H9 (cell line): ENCODE measurements at regions not wholly inside any gene's neighbourhood (a gene's known extent, or its start where the extent isn't known, plus 50 kb on each side); places are given as distances from the start of the nearest gene placed in this dataset.

ENCODE experiments used
- DNase-seq: peaks from one replicate; pipeline ENCODE4 v3.0.0-alpha.2; 2017
- H2AFZ ChIP-seq: one replicate; pipeline ENCODE4 v1.6.1; 2013; ENCODE audit warnings: mild to moderate bottlenecking, low read length, control low read depth, moderate library complexity
- H2AK5ac ChIP-seq: 2 replicates; pipeline ENCODE4 v1.6.1; 2013; ENCODE audit warnings: low read length, control low read depth, mixed read lengths; ENCODE audit not compliant: insufficient read length
- H2BK120ac ChIP-seq: one replicate; pipeline ENCODE4 v1.6.1; 2013; ENCODE audit warnings: low read depth, mild to moderate bottlenecking, low read length, control low read depth, inconsistent platforms; ENCODE audit not compliant: poor library complexity, severe bottlenecking
- H2BK12ac ChIP-seq: 2 replicates; pipeline ENCODE4 v1.6.1; 2013; ENCODE audit warnings: low read length, control low read depth, mixed read lengths, low read depth; ENCODE audit not compliant: insufficient read length
- H2BK15ac ChIP-seq: 2 replicates; pipeline ENCODE4 v1.6.1; 2013; ENCODE audit warnings: low read depth, low read length, control low read depth
- H2BK20ac ChIP-seq: one replicate; pipeline ENCODE4 v1.6.1; 2013; ENCODE audit warnings: low read depth, mild to moderate bottlenecking, low read length, control low read depth, inconsistent platforms; ENCODE audit not compliant: poor library complexity, severe bottlenecking
- H2BK5ac ChIP-seq: 2 replicates; pipeline ENCODE4 v1.6.1; 2013; ENCODE audit warnings: low read length, control low read depth, mixed read lengths; ENCODE audit not compliant: insufficient read length
- H3K14ac ChIP-seq: 2 replicates; pipeline ENCODE4 v1.6.1; 2013; ENCODE audit warnings: low read length, control low read depth; ENCODE audit not compliant: insufficient read depth
- H3K18ac ChIP-seq: 2 replicates; pipeline ENCODE4 v1.6.1; 2013; ENCODE audit warnings: low read depth, mild to moderate bottlenecking, mixed read lengths, low read length, control low read depth; ENCODE audit not compliant: insufficient read length
- H3K23ac ChIP-seq: 2 replicates; pipeline ENCODE4 v1.6.1; 2013; ENCODE audit warnings: low read length, control low read depth, mixed read lengths, low read depth; ENCODE audit not compliant: insufficient read length
- H3K23me2 ChIP-seq: 2 replicates; pipeline ENCODE4 v1.6.1; 2013; ENCODE audit warnings: low read depth, mild to moderate bottlenecking, mixed read lengths, low read length, control low read depth; ENCODE audit not compliant: insufficient read length, poor library complexity, severe bottlenecking
- H3K27ac ChIP-seq: 2 replicates; pipeline ENCODE4 v1.5.1; 2013; ENCODE audit warnings: low read length, control low read depth, mixed read lengths, low read depth; ENCODE audit not compliant: insufficient read length
- H3K27me3 ChIP-seq: 2 replicates; pipeline ENCODE4 v1.6.1; 2013; ENCODE audit warnings: low read length, control low read depth, inconsistent platforms; ENCODE audit not compliant: insufficient read depth
- H3K4ac ChIP-seq: 2 replicates; pipeline ENCODE4 v1.6.1; 2013; ENCODE audit warnings: low read depth, mild to moderate bottlenecking, control low read depth, inconsistent platforms, low read length, moderate library complexity
- H3K4me1 ChIP-seq: 2 replicates; pipeline ENCODE4 v1.6.1; 2013; ENCODE audit warnings: low read length, control low read depth, inconsistent platforms; ENCODE audit not compliant: insufficient read depth
- H3K4me2 ChIP-seq: 2 replicates; pipeline ENCODE4 v1.6.1; 2013; ENCODE audit warnings: low read length, control low read depth, mixed read lengths; ENCODE audit not compliant: insufficient read length, insufficient read depth
- H3K56ac ChIP-seq: 2 replicates; pipeline ENCODE4 v1.6.1; 2013; ENCODE audit warnings: low read depth, mild to moderate bottlenecking, mixed read lengths, low read length, control low read depth; ENCODE audit not compliant: insufficient read length
- H3K79me1 ChIP-seq: 2 replicates; pipeline ENCODE4 v1.6.1; 2013; ENCODE audit warnings: low read depth, mild to moderate bottlenecking, moderate library complexity, low read length, control low read depth, inconsistent platforms; ENCODE audit not compliant: insufficient read depth, poor library complexity, severe bottlenecking
- H3K79me2 ChIP-seq: 2 replicates; pipeline ENCODE4 v1.6.1; 2013; ENCODE audit warnings: low read length, control low read depth, inconsistent platforms; ENCODE audit not compliant: insufficient read depth
- H3K9ac ChIP-seq: 2 replicates; pipeline ENCODE4 v1.6.1; 2013; ENCODE audit warnings: low read length, control low read depth, mixed read lengths; ENCODE audit not compliant: insufficient read length; ENCODE audit errors: extremely low read depth
- H3K9me3 ChIP-seq: one replicate; pipeline ENCODE4 v1.6.1; 2013; ENCODE audit warnings: low read depth, low read length, inconsistent platforms; ENCODE audit not compliant: control insufficient read depth
- H3T11ph ChIP-seq: one replicate; pipeline ENCODE4 v1.6.1; 2013; ENCODE audit warnings: mild to moderate bottlenecking, low read length, control low read depth, inconsistent platforms
- H4K20me1 ChIP-seq: one replicate; pipeline ENCODE4 v1.6.1; 2013; ENCODE audit not compliant: control insufficient read depth, insufficient read length, insufficient read depth
- H4K5ac ChIP-seq: 2 replicates; pipeline ENCODE4 v1.6.1; 2013; ENCODE audit warnings: low read depth, mild to moderate bottlenecking, mixed read lengths, low read length, control low read depth; ENCODE audit not compliant: insufficient read length
- H4K8ac ChIP-seq: replicated peaks from 2 replicates; pipeline ENCODE4 v1.6.1; 2013; ENCODE audit warnings: low read length, control low read depth, mixed read lengths, low read depth; ENCODE audit not compliant: insufficient read length
- H4K91ac ChIP-seq: 2 replicates; pipeline ENCODE4 v1.6.1; 2013; ENCODE audit warnings: low read depth, mild to moderate bottlenecking, moderate library complexity, mixed read lengths, low read length, control low read depth; ENCODE audit not compliant: insufficient read length
- H3K27ac Mint-ChIP-seq, 3 experiments: 2 replicates in 2 of 3; 3 replicates in 1 of 3; pipeline ENCODE4 v1.8.0; 2020 to 2021; ENCODE audit warnings: mixed read lengths in 3 of 3, mild to moderate bottlenecking in 1 of 3, moderate library complexity in 1 of 3
- H3K27me3 Mint-ChIP-seq: 2 replicates; pipeline ENCODE4 v1.8.0; 2021; ENCODE audit warnings: low read depth, mild to moderate bottlenecking, moderate library complexity, mixed read lengths
- H3K36me3 Mint-ChIP-seq, 3 experiments: 2 replicates in 2 of 3; 3 replicates in 1 of 3; pipeline ENCODE4 v1.8.0; 2020 to 2021; ENCODE audit warnings: low read depth in 3 of 3, mixed read lengths in 3 of 3; ENCODE audit not compliant: insufficient read depth in 1 of 3
- H3K4me1 Mint-ChIP-seq, 2 experiments: 2 replicates each; pipeline ENCODE4 v1.8.0; 2020; ENCODE audit warnings: mixed read lengths in 2 of 2
- H3K4me3 Mint-ChIP-seq, 2 experiments: 2 replicates in 1 of 2; 3 replicates in 1 of 2; pipeline ENCODE4 v1.8.0; 2020 to 2021; ENCODE audit warnings: mild to moderate bottlenecking in 2 of 2, mixed read lengths in 2 of 2, moderate library complexity in 1 of 2
- H3K9me3 Mint-ChIP-seq, 2 experiments: 2 replicates in 1 of 2; 3 replicates in 1 of 2; pipeline ENCODE4 v1.8.0; 2020; ENCODE audit warnings: mild to moderate bottlenecking in 2 of 2, mixed read lengths in 2 of 2, moderate library complexity in 1 of 2
- CTCF ChIP-seq: fragments of 200-600 bp; sonication (generic); conservative IDR thresholded peaks from 3 replicates; pipeline ENCODE4 v1.8.0; 2021; ENCODE audit warnings: antibody characterized with exemption, mild to moderate bottlenecking
- WGBS: extraction: QIAGEN DNeasy Blood & Tissue Kit; methylation state at CpG from one replicate; pipeline ENCODE4 v1.1.7; 2013; ENCODE audit warnings: missing lambda C conversion rate, low lambda C conversion rate, mixed read lengths; ENCODE audit not compliant: insufficient read length; ENCODE audit errors: extremely low coverage; 5-methylcytosine and 5-hydroxymethylcytosine counted together

GRCh38 chr2:493228-493627, 184.0 kb downstream of the TMEM18 start:
- Histone ChIP-seq H4K91ac (no peak overlapping the region), H3K56ac (no peak overlapping the region), H3K14ac (no peak overlapping the region), H3K23me2 (no peaks in the 10 kb centered on the region), H3K4me1 (no peaks in the 10 kb centered on the region), H2BK20ac (no peak overlapping the region), H4K8ac (no peak overlapping the region), H3K4me2 (no peak overlapping the region), H2BK5ac (no peak overlapping the region), H3K9me3 (no peaks in the 10 kb centered on the region), H3K27me3 (no peaks in the 10 kb centered on the region), H3K4ac (no peak overlapping the region), H3K9ac (no peak overlapping the region), H4K5ac (no peak overlapping the region), H2BK15ac (no peak overlapping the region), H2AK5ac (no peak overlapping the region), H3K79me1 (no peaks in the 10 kb centered on the region), H3K23ac (no peak overlapping the region), H2AFZ (no peak overlapping the region), H3K79me2 (no peaks in the 10 kb centered on the region), H3T11ph (no peak overlapping the region), H2BK12ac (no peak overlapping the region), H3K27ac (no peak overlapping the region), H3K18ac (no peak overlapping the region), H2BK120ac (no peak overlapping the region), H4K20me1 (no peaks in the 10 kb centered on the region)
- H3K9me3 Mint-ChIP-seq, result peaks cover 2 to 3% of the 10 kb centered on the region in 2 experiments; a peak in 2 of 5 replicates
- TF ChIP-seq CTCF, result no peak
- H3K36me3 Mint-ChIP-seq, result peaks cover 0 to 2% (median 0%) of the 10 kb centered on the region in 3 experiments; a peak in 1 of 7 replicates
- no peak for DNase-seq
- WGBS, result no CpG with 5 or more reads among the region's 4 CpGs
- H3K4me3 Mint-ChIP-seq, result no peak overlapping the region
- peaks cover 5 to 8% of the 10 kb centered on the region in 2 experiments; a peak in 3 of 4 replicates for H3K4me1 Mint-ChIP-seq
- no peak overlapping the region for H3K27ac Mint-ChIP-seq
- peaks cover 28% of the 10 kb centered on the region for H3K27me3 Mint-ChIP-seq
